ENCODE measurements at regions not wholly inside any gene's neighbourhood (a gene's known extent, or its start where the extent isn't known, plus 50 kb on each side); places are given as distances from the start of the nearest gene placed in this dataset.

GRCh38 chr5:124252747-124253146 is 493.7 kb downstream of the ZNF608 start (continued):
- TF ChIP-seq SIN3A (conservative IDR thresholded peaks at IDR 0.05 in 1 of 2, IDR thresholded peaks at IDR 0.05 in 1 of 2; ENCODE audit: low read depth in 1 of 2, low read length in 2 of 2) = no peak
- TF ChIP-seq CHD7 (IDR thresholded peaks at IDR 0.05; ENCODE audit: insufficient replicate concordance, low read length) = no peak
- TF ChIP-seq BCL11A (IDR thresholded peaks at IDR 0.05; ENCODE audit: low read depth in 2 of 2, low read length in 2 of 2) = no peak
- TF ChIP-seq SIX5 (IDR thresholded peaks at IDR 0.05; ENCODE audit: low read depth, low read length) = no peak

Data from H1 (cell line).